ENCODE measurements at regions not wholly inside any gene's neighbourhood (a gene's known extent, or its start where the extent isn't known, plus 50 kb on each side); places are given as distances from the start of the nearest gene placed in this dataset.
"Not testable (repeated sequence)": the region's sequence is repeated elsewhere in the genome, so short reads cannot be mapped to it uniquely, and the experiment has no call there.

DNA sequence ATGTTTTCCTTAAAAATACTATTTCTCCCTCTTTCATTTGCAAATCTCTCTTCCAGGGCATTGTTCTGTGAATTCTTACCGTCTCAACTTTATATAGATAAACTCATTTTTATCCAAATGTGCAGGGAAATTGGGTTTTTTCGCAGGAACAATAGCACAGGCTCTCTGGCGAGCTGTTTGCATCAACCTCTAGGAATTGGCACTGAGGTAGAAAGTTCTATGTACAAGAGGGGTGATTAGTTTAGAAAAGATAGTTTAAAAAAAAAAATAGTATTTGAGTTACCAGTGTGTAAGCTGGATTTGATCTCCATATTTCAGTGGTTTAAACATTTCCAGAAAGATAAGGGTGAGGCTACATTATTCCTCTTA, 129.7 kb upstream of the BTN3A2 start:
- Histone ChIP-seq H3K27ac (ENCODE audit: low read length) (no peak overlapping the region), H3K4me2 (ENCODE audit: low read depth, low read length, poor library complexity, severe bottlenecking) (peak overlapping the region; percentile 98), H3K9me2 (replicated peaks; ENCODE audit: insufficient read depth, low read length) (no peaks in the 10 kb centered on the region), H2AFZ (ENCODE audit: low read length) (peak overlapping the region; percentile 81), H3K27me3 (ENCODE audit: low read length) (no peaks in the 10 kb centered on the region), H4K20me1 (ENCODE audit: insufficient read depth, low read depth, low read length) (no peaks in the 10 kb centered on the region), H3K9ac (ENCODE audit: low read length) (peak overlapping the region; percentile 78), H3K4me3 (ENCODE audit: low read length) (peak overlapping the region; percentile 69), H3K36me3 (ENCODE audit: insufficient read depth, low read length) (no peaks in the 10 kb centered on the region), H3K4me1 (ENCODE audit: low read length) (peaks cover 24% of the 10 kb centered on the region), H3K9me3 (ENCODE audit: low read length) (no peaks in the 10 kb centered on the region), H3K79me2 (ENCODE audit: low read length) (no peaks in the 10 kb centered on the region)
- no peak for DNase-seq

DNA sequence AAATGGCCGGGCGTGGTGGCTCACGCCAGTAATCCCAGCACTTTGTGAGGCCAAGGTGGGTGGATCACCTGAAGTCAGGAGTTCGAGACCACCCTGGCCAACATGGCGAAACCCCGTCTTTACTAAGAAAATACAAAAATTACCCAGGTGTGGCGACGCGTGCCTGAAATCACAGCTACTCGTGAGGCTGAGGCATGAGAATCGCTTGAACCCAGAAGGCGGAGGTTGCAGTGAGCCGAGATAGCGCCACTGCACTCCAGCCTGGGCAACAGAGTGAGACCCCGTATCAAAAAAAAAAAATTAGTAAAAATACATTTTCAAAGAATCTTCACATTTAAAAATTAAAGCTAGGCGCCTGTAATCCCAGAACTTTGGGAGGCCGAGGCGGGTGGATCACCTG, 125.6 kb upstream of the BTN3A2 start:
- H3K36me3 ChIP-seq (ENCODE audit: insufficient read depth, low read length); H3K4me2 ChIP-seq (ENCODE audit: low read depth, low read length, poor library complexity, severe bottlenecking); H3K9ac ChIP-seq (ENCODE audit: low read length); H3K9me2 ChIP-seq (replicated peaks; ENCODE audit: insufficient read depth, low read length); DNase-seq; H4K20me1 ChIP-seq (ENCODE audit: insufficient read depth, low read depth, low read length); H3K27me3 ChIP-seq (ENCODE audit: low read length); H3K4me3 ChIP-seq (ENCODE audit: low read length); H2AFZ ChIP-seq (ENCODE audit: low read length); H3K79me2 ChIP-seq (ENCODE audit: low read length); H3K27ac ChIP-seq (ENCODE audit: low read length); H3K9me3 ChIP-seq (ENCODE audit: low read length): not testable (repeated sequence)
- peaks cover 12% of the 10 kb centered on the region for H3K4me1 ChIP-seq (ENCODE audit: low read length)

DNA sequence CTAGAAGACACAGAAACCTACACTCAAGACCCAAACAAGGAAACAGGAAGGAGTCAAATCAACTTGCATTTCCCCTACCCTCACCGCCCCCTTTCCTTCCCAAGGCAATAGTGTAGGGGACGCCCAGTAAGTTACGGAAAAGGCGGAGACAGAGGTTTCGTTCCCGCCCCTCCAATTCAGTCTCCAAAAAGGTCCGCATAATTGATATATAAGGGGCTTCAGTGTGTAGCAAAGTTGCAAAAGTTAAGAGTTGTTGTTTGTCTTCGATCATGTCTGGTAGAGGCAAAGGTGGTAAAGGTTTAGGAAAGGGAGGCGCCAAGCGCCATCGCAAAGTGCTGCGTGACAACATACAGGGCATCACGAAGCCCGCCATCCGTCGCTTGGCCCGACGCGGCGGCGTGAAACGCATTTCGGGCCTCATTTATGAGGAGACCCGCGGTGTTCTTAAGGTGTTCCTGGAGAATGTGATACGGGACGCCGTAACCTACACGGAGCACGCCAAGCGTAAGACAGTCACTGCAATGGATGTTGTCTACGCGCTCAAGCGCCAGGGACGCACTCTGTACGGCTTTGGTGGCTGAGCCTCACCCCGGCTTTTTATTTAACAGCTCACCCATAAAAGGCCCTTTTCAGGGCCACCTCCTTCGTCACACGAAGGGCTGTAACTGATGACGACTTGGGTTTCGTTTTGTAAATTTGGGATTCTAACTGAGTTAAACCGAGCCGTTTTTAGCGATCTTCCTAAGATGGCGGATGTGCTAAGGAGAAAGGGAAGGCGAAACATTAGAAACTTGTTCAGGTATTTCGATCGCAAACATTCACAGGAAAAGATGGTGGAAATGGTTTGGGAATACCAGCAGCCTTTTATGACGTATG, 124.6 kb upstream of the BTN3A2 start:
- no peak for DNase-seq
- no peaks in the 10 kb centered on the region for H3K27me3 ChIP-seq (ENCODE audit: low read length)
- no peak overlapping the region for H2AFZ ChIP-seq (ENCODE audit: low read length)
- H3K9ac ChIP-seq (ENCODE audit: low read length) = no peak overlapping the region
- no peak overlapping the region for H3K4me3 ChIP-seq (ENCODE audit: low read length)
- no peaks in the 10 kb centered on the region for H3K79me2 ChIP-seq (ENCODE audit: low read length)
- no peaks in the 10 kb centered on the region for H3K9me2 ChIP-seq (replicated peaks; ENCODE audit: insufficient read depth, low read length)
- no peaks in the 10 kb centered on the region for H3K36me3 ChIP-seq (ENCODE audit: insufficient read depth, low read length)
- no peaks in the 10 kb centered on the region for H4K20me1 ChIP-seq (ENCODE audit: insufficient read depth, low read depth, low read length)
- H3K4me2 ChIP-seq (ENCODE audit: low read depth, low read length, poor library complexity, severe bottlenecking) = no peak overlapping the region
- no peaks in the 10 kb centered on the region for H3K9me3 ChIP-seq (ENCODE audit: low read length)
- peaks cover 3% of the 10 kb centered on the region for H3K4me1 ChIP-seq (ENCODE audit: low read length)
- H3K27ac ChIP-seq (ENCODE audit: low read length) = no peak overlapping the region

DNA sequence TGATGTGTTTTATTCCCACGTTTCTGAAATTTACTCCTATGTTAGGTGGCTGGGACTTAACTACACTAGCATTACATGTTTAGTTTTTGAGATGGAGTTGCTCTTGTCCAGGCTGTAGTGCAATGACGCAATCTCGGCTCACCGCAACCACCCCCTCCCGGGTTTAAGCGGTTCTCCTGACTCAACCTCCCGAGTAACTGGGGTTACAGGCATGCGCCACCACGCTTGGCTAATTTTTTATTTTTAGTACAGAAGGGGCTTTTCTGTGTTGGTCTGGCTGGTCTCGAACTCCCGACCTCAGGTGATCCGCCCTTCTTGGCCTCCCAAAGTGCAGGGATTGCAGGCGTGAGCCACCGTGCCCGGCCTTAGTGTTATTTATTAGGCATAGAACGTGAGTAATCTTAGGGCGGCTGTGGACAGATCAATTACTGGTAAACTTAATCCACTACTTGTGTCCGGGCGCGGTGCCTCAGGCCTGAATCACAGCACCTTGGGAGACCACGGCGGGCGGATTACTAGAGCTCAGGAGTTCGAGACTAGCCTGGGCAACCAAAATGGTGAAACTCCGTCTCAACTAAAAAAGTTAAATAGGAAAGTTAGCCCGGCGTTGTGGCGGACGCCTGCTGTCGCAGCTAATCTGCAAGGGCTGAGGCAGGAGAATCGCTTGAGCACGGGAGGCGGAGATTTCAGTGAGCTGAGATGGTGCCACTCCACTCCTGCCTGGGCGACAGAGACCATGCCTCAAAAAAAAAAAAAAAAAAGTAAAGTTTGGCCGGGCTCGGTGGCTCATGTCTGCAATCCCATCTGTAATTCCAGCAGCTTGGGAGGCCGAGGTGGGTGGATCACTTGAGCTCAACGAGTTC, 123.7 kb upstream of the BTN3A2 start:
- no peaks in the 10 kb centered on the region for H3K79me2 ChIP-seq (ENCODE audit: low read length)
- H3K4me1 ChIP-seq (ENCODE audit: low read length) = no peaks in the 10 kb centered on the region
- no peaks in the 10 kb centered on the region for H3K9me2 ChIP-seq (replicated peaks; ENCODE audit: insufficient read depth, low read length)
- H4K20me1 ChIP-seq (ENCODE audit: insufficient read depth, low read depth, low read length) = no peaks in the 10 kb centered on the region
- no peak overlapping the region for H3K9ac ChIP-seq (ENCODE audit: low read length)
- no peak overlapping the region for H3K4me2 ChIP-seq (ENCODE audit: low read depth, low read length, poor library complexity, severe bottlenecking)
- H2AFZ ChIP-seq (ENCODE audit: low read length) = no peak overlapping the region
- no peak for DNase-seq
- H3K9me3 ChIP-seq (ENCODE audit: low read length) = no peaks in the 10 kb centered on the region
- no peak overlapping the region for H3K4me3 ChIP-seq (ENCODE audit: low read length)
- H3K36me3 ChIP-seq (ENCODE audit: insufficient read depth, low read length) = no peaks in the 10 kb centered on the region
- no peaks in the 10 kb centered on the region for H3K27me3 ChIP-seq (ENCODE audit: low read length)
- H3K27ac ChIP-seq (ENCODE audit: low read length) = no peak overlapping the region

DNA sequence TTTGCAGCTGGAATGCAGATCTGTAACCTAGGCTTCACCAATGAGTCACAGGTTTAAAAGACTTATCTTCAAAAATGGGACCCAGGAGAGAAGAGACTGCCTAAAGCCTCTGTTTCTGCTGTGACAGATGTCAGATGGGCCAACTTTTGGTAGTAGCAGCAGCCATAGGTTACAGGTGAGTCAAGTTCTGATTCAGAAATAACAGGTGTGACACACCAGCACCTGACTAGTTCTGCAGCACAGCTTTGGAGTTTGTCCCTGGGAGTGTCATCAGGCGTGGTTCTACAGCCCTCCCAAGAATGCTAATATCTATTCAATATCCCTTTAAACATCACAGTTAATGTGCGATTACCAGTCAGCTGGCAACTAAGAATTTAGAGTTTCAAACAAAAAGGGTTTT, 121.9 kb upstream of the BTN3A2 start:
- Histone ChIP-seq H3K79me2 (ENCODE audit: low read length) (no peaks in the 10 kb centered on the region), H3K9me2 (replicated peaks; ENCODE audit: insufficient read depth, low read length) (no peaks in the 10 kb centered on the region), H3K9me3 (ENCODE audit: low read length) (no peaks in the 10 kb centered on the region), H3K4me2 (ENCODE audit: low read depth, low read length, poor library complexity, severe bottlenecking) (no peak overlapping the region), H3K4me1 (ENCODE audit: low read length) (no peaks in the 10 kb centered on the region), H3K36me3 (ENCODE audit: insufficient read depth, low read length) (no peaks in the 10 kb centered on the region), H4K20me1 (ENCODE audit: insufficient read depth, low read depth, low read length) (no peaks in the 10 kb centered on the region), H2AFZ (ENCODE audit: low read length) (no peak overlapping the region), H3K27ac (ENCODE audit: low read length) (no peak overlapping the region), H3K27me3 (ENCODE audit: low read length) (no peaks in the 10 kb centered on the region), H3K9ac (ENCODE audit: low read length) (no peak overlapping the region), H3K4me3 (ENCODE audit: low read length) (no peak overlapping the region)
- no peak for DNase-seq

DNA sequence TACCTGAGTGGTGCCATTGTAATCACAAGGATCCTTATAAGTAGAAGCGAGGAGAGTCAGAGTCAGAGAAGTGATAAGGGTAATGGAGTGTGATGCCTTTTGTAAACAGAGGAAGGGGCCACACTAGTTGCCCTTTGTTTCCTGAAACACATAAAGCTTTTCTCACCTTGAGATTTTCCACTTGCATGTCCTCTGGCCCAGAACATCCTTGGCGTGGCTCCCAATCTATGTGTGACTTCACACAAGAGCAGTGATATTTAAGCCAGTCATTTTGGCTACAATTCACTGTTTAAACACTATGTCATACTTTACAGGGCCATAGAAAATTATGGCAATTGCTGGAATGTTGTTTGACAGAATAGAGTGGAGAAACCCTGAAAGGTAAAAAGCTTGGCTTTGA, 121.2 kb upstream of the BTN3A2 start:
- Histone ChIP-seq H4K20me1 (ENCODE audit: insufficient read depth, low read depth, low read length) (no peaks in the 10 kb centered on the region), H2AFZ (ENCODE audit: low read length) (no peak overlapping the region), H3K4me2 (ENCODE audit: low read depth, low read length, poor library complexity, severe bottlenecking) (no peak overlapping the region), H3K27me3 (ENCODE audit: low read length) (no peaks in the 10 kb centered on the region), H3K79me2 (ENCODE audit: low read length) (no peaks in the 10 kb centered on the region), H3K36me3 (ENCODE audit: insufficient read depth, low read length) (no peaks in the 10 kb centered on the region), H3K9me3 (ENCODE audit: low read length) (no peaks in the 10 kb centered on the region), H3K4me1 (ENCODE audit: low read length) (no peaks in the 10 kb centered on the region), H3K27ac (ENCODE audit: low read length) (no peak overlapping the region), H3K9me2 (replicated peaks; ENCODE audit: insufficient read depth, low read length) (no peaks in the 10 kb centered on the region), H3K9ac (ENCODE audit: low read length) (no peak overlapping the region), H3K4me3 (ENCODE audit: low read length) (no peak overlapping the region)
- DNase-seq = no peak

DNA sequence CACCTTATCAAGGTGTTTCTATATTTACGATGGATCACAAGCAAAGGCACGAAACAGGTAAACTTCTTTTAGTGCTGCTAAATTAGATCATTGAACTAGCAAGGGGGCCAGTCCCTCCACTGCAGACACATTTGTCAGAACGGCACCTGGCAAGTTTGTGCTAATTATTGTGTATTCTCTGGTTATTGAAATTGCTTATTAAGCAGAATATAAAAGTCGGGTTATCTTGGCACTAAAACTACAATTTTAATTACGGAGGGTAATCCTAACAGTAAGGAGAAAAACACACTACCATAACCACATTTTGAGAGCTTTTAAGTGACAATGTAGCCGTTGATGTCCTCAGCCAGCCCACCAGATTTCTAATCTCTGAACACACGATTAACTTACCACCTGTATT, 118.9 kb upstream of the BTN3A2 start:
- no peaks in the 10 kb centered on the region for H4K20me1 ChIP-seq (ENCODE audit: insufficient read depth, low read depth, low read length)
- H3K79me2 ChIP-seq (ENCODE audit: low read length) = no peaks in the 10 kb centered on the region
- H3K36me3 ChIP-seq (ENCODE audit: insufficient read depth, low read length) = no peaks in the 10 kb centered on the region
- no peaks in the 10 kb centered on the region for H3K9me2 ChIP-seq (replicated peaks; ENCODE audit: insufficient read depth, low read length)
- H3K4me1 ChIP-seq (ENCODE audit: low read length) = peaks cover 15% of the 10 kb centered on the region
- no peak for DNase-seq
- H3K4me3 ChIP-seq (ENCODE audit: low read length) = no peak overlapping the region
- H3K4me2 ChIP-seq (ENCODE audit: low read depth, low read length, poor library complexity, severe bottlenecking) = no peak overlapping the region
- H3K27me3 ChIP-seq (ENCODE audit: low read length) = no peaks in the 10 kb centered on the region
- no peak overlapping the region for H2AFZ ChIP-seq (ENCODE audit: low read length)
- no peak overlapping the region for H3K27ac ChIP-seq (ENCODE audit: low read length)
- H3K9me3 ChIP-seq (ENCODE audit: low read length) = no peaks in the 10 kb centered on the region
- no peak overlapping the region for H3K9ac ChIP-seq (ENCODE audit: low read length)

DNA sequence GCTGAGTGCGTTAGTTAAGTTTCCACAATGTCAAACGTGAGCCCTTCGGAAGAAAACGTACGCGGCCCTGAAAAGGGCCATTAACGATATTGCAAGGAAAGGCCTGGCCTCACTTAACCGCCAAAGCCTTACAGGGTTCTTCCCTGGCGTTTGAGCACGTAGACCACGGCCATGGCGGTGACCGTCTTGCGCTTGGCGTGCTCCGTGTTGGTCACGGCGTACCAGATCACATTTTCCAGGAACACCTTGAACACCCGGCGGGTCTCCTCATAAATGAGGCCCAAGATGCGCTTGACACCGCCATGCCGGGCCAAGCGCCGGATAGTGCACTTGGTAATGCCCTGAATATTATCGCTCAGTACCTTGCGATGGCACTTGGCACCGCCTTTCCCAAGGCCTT, 118.4 kb upstream of the BTN3A2 start:
- Histone ChIP-seq H3K27ac (ENCODE audit: low read length) (no peak overlapping the region), H4K20me1 (ENCODE audit: insufficient read depth, low read depth, low read length) (no peaks in the 10 kb centered on the region), H3K9ac (ENCODE audit: low read length) (no peak overlapping the region), H3K9me2 (replicated peaks; ENCODE audit: insufficient read depth, low read length) (no peaks in the 10 kb centered on the region), H3K4me1 (ENCODE audit: low read length) (peaks cover 15% of the 10 kb centered on the region), H3K79me2 (ENCODE audit: low read length) (no peaks in the 10 kb centered on the region), H3K4me2 (ENCODE audit: low read depth, low read length, poor library complexity, severe bottlenecking) (no peak overlapping the region), H2AFZ (ENCODE audit: low read length) (no peak overlapping the region), H3K4me3 (ENCODE audit: low read length) (no peak overlapping the region), H3K27me3 (ENCODE audit: low read length) (no peaks in the 10 kb centered on the region), H3K36me3 (ENCODE audit: insufficient read depth, low read length) (no peaks in the 10 kb centered on the region), H3K9me3 (ENCODE audit: low read length) (no peaks in the 10 kb centered on the region)
- no peak for DNase-seq
